ENCODE measurements at regions not wholly inside any gene's neighbourhood (a gene's known extent, or its start where the extent isn't known, plus 50 kb on each side); places are given as distances from the start of the nearest gene placed in this dataset.

- TF ChIP-seq CTCF (IDR thresholded peaks at IDR 0.05; ENCODE audit: unreplicated experiment) = no peak
Observed at GRCh38 chr10:18860186-18860585, 188.4 kb upstream of the MALRD1 start.

GRCh38 chr10:18860631-18861240, 187.9 kb upstream of the MALRD1 start:
- Mint-ChIP-seq H3K4me3 (ENCODE audit: low read depth) (no peak overlapping the region), H3K9me3 (ENCODE audit: low read depth) (peaks cover 4% of the 10 kb centered on the region), H3K27ac (no peak overlapping the region), H3K27me3 (no peaks in the 10 kb centered on the region), H3K36me3 (ENCODE audit: insufficient read depth) (no peaks in the 10 kb centered on the region), H3K4me1 (ENCODE audit: low read depth) (no peaks in the 10 kb centered on the region)
- DNase-seq (ENCODE audit: low spot score, unreplicated experiment) = no peak
- TF ChIP-seq CTCF (IDR thresholded peaks at IDR 0.05; ENCODE audit: unreplicated experiment) = no peak

More at GRCh38 chr10:18860186-18860585, 188.4 kb upstream of the MALRD1 start:
- H3K4me3 Mint-ChIP-seq (ENCODE audit: low read depth) = no peak overlapping the region
- no peak for DNase-seq (ENCODE audit: low spot score, unreplicated experiment)
- H3K27me3 Mint-ChIP-seq = no peaks in the 10 kb centered on the region
- H3K27ac Mint-ChIP-seq = no peak overlapping the region
- no peaks in the 10 kb centered on the region for H3K36me3 Mint-ChIP-seq (ENCODE audit: insufficient read depth)
- peaks cover 4% of the 10 kb centered on the region for H3K9me3 Mint-ChIP-seq (ENCODE audit: low read depth)
- no peaks in the 10 kb centered on the region for H3K4me1 Mint-ChIP-seq (ENCODE audit: low read depth)

GRCh38 chr10:18861382-18861781, 187.2 kb upstream of the MALRD1 start:
- Mint-ChIP-seq H3K9me3 (ENCODE audit: low read depth) (peaks cover 4% of the 10 kb centered on the region), H3K36me3 (ENCODE audit: insufficient read depth) (no peaks in the 10 kb centered on the region), H3K4me1 (ENCODE audit: low read depth) (no peaks in the 10 kb centered on the region), H3K4me3 (ENCODE audit: low read depth) (no peak overlapping the region), H3K27me3 (no peaks in the 10 kb centered on the region), H3K27ac (no peak overlapping the region)
- TF ChIP-seq CTCF (IDR thresholded peaks at IDR 0.05; ENCODE audit: unreplicated experiment) = no peak
- DNase-seq (ENCODE audit: low spot score, unreplicated experiment) = no peak

- DNase-seq (ENCODE audit: low spot score, unreplicated experiment) = no peak
- H3K27me3 Mint-ChIP-seq = no peaks in the 10 kb centered on the region
- H3K4me3 Mint-ChIP-seq (ENCODE audit: low read depth) = no peak overlapping the region
- no peaks in the 10 kb centered on the region for H3K36me3 Mint-ChIP-seq (ENCODE audit: insufficient read depth)
- no peak overlapping the region for H3K27ac Mint-ChIP-seq
- no peak for TF ChIP-seq CTCF (IDR thresholded peaks at IDR 0.05; ENCODE audit: unreplicated experiment)
- H3K4me1 Mint-ChIP-seq (ENCODE audit: low read depth) = no peaks in the 10 kb centered on the region
- H3K9me3 Mint-ChIP-seq (ENCODE audit: low read depth) = peaks cover 7% of the 10 kb centered on the region
Observed at GRCh38 chr10:18866852-18867251, 181.7 kb upstream of the MALRD1 start.

- Mint-ChIP-seq H3K27ac (no peak overlapping the region), H3K4me3 (ENCODE audit: low read depth) (no peak overlapping the region), H3K4me1 (ENCODE audit: low read depth) (no peaks in the 10 kb centered on the region), H3K27me3 (no peaks in the 10 kb centered on the region), H3K36me3 (ENCODE audit: insufficient read depth) (no peaks in the 10 kb centered on the region), H3K9me3 (ENCODE audit: low read depth) (peaks cover 4% of the 10 kb centered on the region)
- no peak for TF ChIP-seq CTCF (IDR thresholded peaks at IDR 0.05; ENCODE audit: unreplicated experiment)
- no peak for DNase-seq (ENCODE audit: low spot score, unreplicated experiment)
Observed at GRCh38 chr10:18868919-18869318, 179.7 kb upstream of the MALRD1 start.
